ENCODE measurements at regions not wholly inside any gene's neighbourhood (a gene's known extent, or its start where the extent isn't known, plus 50 kb on each side); places are given as distances from the start of the nearest gene placed in this dataset.

GRCh38 chr15:91622235-91622634, 231.3 kb upstream of the SLCO3A1 start:
- TF ChIP-seq, protein P1, sequence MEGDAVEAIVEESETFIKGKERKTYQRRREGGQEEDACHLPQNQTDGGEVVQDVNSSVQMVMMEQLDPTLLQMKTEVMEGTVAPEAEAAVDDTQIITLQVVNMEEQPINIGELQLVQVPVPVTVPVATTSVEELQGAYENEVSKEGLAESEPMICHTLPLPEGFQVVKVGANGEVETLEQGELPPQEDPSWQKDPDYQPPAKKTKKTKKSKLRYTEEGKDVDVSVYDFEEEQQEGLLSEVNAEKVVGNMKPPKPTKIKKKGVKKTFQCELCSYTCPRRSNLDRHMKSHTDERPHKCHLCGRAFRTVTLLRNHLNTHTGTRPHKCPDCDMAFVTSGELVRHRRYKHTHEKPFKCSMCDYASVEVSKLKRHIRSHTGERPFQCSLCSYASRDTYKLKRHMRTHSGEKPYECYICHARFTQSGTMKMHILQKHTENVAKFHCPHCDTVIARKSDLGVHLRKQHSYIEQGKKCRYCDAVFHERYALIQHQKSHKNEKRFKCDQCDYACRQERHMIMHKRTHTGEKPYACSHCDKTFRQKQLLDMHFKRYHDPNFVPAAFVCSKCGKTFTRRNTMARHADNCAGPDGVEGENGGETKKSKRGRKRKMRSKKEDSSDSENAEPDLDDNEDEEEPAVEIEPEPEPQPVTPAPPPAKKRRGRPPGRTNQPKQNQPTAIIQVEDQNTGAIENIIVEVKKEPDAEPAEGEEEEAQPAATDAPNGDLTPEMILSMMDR (IDR thresholded peaks at IDR 0.05; ENCODE audit: low read depth, low read length), result no peak
- no peak for TF ChIP-seq EZH2phosphoT487 (IDR thresholded peaks at IDR 0.05; ENCODE audit: low read depth)

All from OCI-LY3 (cell line).